Astrocyte (in vitro differentiated cells and primary cell): ENCODE measurements at regions not wholly inside any gene's neighbourhood (a gene's known extent, or its start where the extent isn't known, plus 50 kb on each side); places are given as distances from the start of the nearest gene placed in this dataset.

Experiments
- CTCF ChIP-seq: IDR thresholded peaks from 2 replicates; pipeline ENCODE4 v1.5.1; 2011; ENCODE audit warnings: low read depth, mild to moderate bottlenecking, inconsistent platforms, low read length, moderate library complexity; ENCODE audit not compliant: insufficient read depth
- EZH2 ChIP-seq: IDR thresholded peaks from 2 replicates; pipeline ENCODE4 v1.6.1; 2012; ENCODE audit warnings: mild to moderate bottlenecking, low read length, inconsistent platforms; ENCODE audit not compliant: insufficient read depth

GRCh38 chr9:722388-722980 lies 119.0 kb upstream of the DMRT1 start:
- TF ChIP-seq CTCF (no peak), EZH2 (no peak)
